Astrocyte (in vitro differentiated cells and primary cell): ENCODE measurements at regions not wholly inside any gene's neighbourhood (a gene's known extent, or its start where the extent isn't known, plus 50 kb on each side); places are given as distances from the start of the nearest gene placed in this dataset.

Source experiments
- CTCF ChIP-seq: IDR thresholded peaks from 2 replicates; pipeline ENCODE4 v1.5.1; 2011; ENCODE audit warnings: low read depth, mild to moderate bottlenecking, inconsistent platforms, low read length, moderate library complexity; ENCODE audit not compliant: insufficient read depth
- EZH2 ChIP-seq: IDR thresholded peaks from 2 replicates; pipeline ENCODE4 v1.6.1; 2012; ENCODE audit warnings: mild to moderate bottlenecking, low read length, inconsistent platforms; ENCODE audit not compliant: insufficient read depth

- TF ChIP-seq CTCF (no peak), EZH2 (no peak)
Measured at GRCh38 chr3:68162644-68163043, 508.2 kb upstream of the SUCLG2 start.
